Lower leg skin (tissue), 4 donors: ENCODE measurements at regions not wholly inside any gene's neighbourhood (a gene's known extent, or its start where the extent isn't known, plus 50 kb on each side); places are given as distances from the start of the nearest gene placed in this dataset.

Source experiments
- DNase-seq, 2 donors: peaks; one replicate each; pipeline ENCODE4 v3.0.0-alpha.2; 2019; ENCODE audit warnings: low spot score in 2 of 2
- H3K4me3 ChIP-seq: fragments of 200-600 bp; sonication (generic); 2 replicates; pipeline ENCODE4 v1.5.1; 2017; ENCODE audit warnings: mild to moderate bottlenecking, low read depth; ENCODE audit not compliant: poor library complexity, severe bottlenecking
- CTCF ChIP-seq, 3 donors: fragments of 450-650 bp; IDR thresholded peaks; one replicate each; pipeline ENCODE4 v1.5.1; 2016; ENCODE audit warnings: antibody characterized with exemption in 3 of 3, mild to moderate bottlenecking in 3 of 3, moderate library complexity in 2 of 3
- POLR2A ChIP-seq, 2 donors: fragments of 450-650 bp; IDR thresholded peaks; one replicate each; pipeline ENCODE4 v1.6.1; 2016 to 2017; ENCODE audit warnings: antibody characterized with exemption in 2 of 2, mild to moderate bottlenecking in 1 of 2, moderate library complexity in 1 of 2
- WGBS, 2 donors: methylation state at CpG; one replicate each; pipeline ENCODE4 v1.1.5; 2018; 5-methylcytosine and 5-hydroxymethylcytosine counted together
- intact Hi-C: fragments of 100-400 bp; cut with DNase I; formaldehyde crosslinking; loops from one replicate; pipeline ENCODE4 v1.15.0; 2023; ENCODE audit warnings: low total_unique reads

GRCh38 chr12:125402874-125403789, 337.9 kb downstream of the AACS start:
- DNase-seq, result no peak
- intact Hi-C loops, result no loop called here
- TF ChIP-seq POLR2A (IDR thresholded peaks at IDR 0.05) (no peak), CTCF (IDR thresholded peaks at IDR 0.05) (no peak)
- H3K4me3 ChIP-seq, result no peak overlapping the region
- 24 to 27% methylated on average over 3 of the region's 3 CpGs for WGBS, 2 donors

GRCh38 chr12:125403843-125404242, 338.6 kb downstream of the AACS start:
- no peak for TF ChIP-seq POLR2A (IDR thresholded peaks at IDR 0.05)
- TF ChIP-seq CTCF (IDR thresholded peaks at IDR 0.05), result no peak
- 68 to 77% methylated on average over 2 of the region's 2 CpGs for WGBS, 2 donors
- no peak overlapping the region for H3K4me3 ChIP-seq
- no peak for DNase-seq
- intact Hi-C loops, result no loop called here

DNA sequence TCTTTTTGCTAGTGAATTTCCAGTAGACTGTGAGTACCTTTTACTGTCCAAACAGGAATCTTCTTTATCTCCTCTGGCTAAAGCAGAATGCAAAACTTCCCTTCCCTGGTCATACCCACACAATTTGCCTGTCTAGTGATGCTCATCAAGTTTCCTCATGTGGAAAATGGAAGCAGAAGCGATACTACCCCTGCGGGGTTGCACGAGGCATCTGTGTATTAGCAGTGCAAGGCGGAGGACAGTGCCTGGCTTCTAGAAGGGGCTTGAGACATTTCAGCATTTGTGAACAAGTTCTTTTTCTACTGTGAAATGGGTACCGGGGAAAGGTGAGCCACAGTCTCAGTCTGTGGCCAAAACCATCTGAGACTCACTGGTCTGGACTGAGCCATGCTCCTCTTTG, 340.9 kb downstream of the AACS start:
- WGBS, 2 donors, result 77% methylated on average over 5 of the region's 5 CpGs
- no peak for DNase-seq
- intact Hi-C loops, result no loop called here
- H3K4me3 ChIP-seq, result no peak overlapping the region
- TF ChIP-seq CTCF (IDR thresholded peaks at IDR 0.05) (no peak), POLR2A (IDR thresholded peaks at IDR 0.05) (no peak)

- no peak for DNase-seq
- intact Hi-C loops, result no loop called here
- WGBS, 2 donors, result 86 to 88% methylated on average over 3 of the region's 3 CpGs
- H3K4me3 ChIP-seq, result no peak overlapping the region
- TF ChIP-seq POLR2A (IDR thresholded peaks at IDR 0.05), result no peak
- no peak for TF ChIP-seq CTCF (IDR thresholded peaks at IDR 0.05)
Observed at GRCh38 chr12:125408718-125409117, 343.5 kb downstream of the AACS start.

DNA sequence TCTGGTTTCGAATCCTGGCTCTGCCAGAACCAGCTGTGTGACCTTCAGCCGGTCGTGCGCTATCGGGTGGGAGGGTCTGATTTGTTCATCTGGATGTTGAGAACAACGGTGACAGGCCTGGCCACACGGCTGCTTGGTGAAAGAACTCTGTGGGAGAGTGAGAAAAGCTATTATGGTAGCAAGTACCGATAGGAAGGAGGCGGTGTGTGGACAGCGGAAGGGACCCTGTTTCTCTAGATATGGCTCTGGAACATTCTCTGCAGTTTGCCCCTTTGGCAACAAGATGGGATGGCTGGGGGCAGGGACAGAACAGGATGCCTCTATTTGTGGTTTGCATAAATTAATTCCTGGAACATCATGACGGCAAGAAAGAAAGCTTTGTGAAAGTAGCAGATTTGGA, 347.3 kb downstream of the AACS start:
- TF ChIP-seq CTCF (IDR thresholded peaks at IDR 0.05) (no peak), POLR2A (IDR thresholded peaks at IDR 0.05) (no peak)
- no peak overlapping the region for H3K4me3 ChIP-seq
- 78 to 81% methylated on average over 11 of the region's 11 CpGs for WGBS, 2 donors
- intact Hi-C loops, result no loop called here
- no peak for DNase-seq
